ENCODE measurements at regions not wholly inside any gene's neighbourhood (a gene's known extent, or its start where the extent isn't known, plus 50 kb on each side); places are given as distances from the start of the nearest gene placed in this dataset.

DNA sequence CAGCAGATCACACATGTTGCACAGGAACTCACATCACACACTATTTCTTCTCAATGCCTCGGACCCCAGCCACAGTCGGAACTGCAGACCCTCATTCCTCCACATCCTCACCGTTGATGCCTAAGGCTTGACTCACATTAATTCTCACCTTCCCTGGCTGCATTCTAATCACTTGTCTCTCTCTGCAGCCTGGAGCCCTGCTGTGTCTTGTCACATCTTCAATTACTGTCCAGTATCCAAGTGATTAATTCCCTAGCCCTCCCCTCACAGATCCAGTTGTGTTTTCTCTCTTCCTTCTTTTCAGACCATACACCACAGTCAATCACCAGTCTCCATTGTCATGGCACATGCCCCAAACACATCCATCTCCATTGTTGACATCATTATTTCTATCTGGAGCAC, 592.4 kb upstream of the IGFBP3 start:
- H3K4me3 ChIP-seq, result no peak overlapping the region
- no peak for DNase-seq (ENCODE audit: extremely low spot score in 2 of 2)
- H3K27ac ChIP-seq, result no peak overlapping the region
- no peaks in the 10 kb centered on the region for H3K4me1 ChIP-seq
- intact Hi-C loops (cut with DNase I), result no loop called here
- H3K9me3 ChIP-seq, result no peaks in the 10 kb centered on the region
- no peak for TF ChIP-seq POLR2A (IDR thresholded peaks at IDR 0.05)
- no peak for TF ChIP-seq POLR2AphosphoS5 (IDR thresholded peaks at IDR 0.05; ENCODE audit: insufficient read depth in 1 of 2, low read depth in 1 of 2)
- TF ChIP-seq, protein P1, sequence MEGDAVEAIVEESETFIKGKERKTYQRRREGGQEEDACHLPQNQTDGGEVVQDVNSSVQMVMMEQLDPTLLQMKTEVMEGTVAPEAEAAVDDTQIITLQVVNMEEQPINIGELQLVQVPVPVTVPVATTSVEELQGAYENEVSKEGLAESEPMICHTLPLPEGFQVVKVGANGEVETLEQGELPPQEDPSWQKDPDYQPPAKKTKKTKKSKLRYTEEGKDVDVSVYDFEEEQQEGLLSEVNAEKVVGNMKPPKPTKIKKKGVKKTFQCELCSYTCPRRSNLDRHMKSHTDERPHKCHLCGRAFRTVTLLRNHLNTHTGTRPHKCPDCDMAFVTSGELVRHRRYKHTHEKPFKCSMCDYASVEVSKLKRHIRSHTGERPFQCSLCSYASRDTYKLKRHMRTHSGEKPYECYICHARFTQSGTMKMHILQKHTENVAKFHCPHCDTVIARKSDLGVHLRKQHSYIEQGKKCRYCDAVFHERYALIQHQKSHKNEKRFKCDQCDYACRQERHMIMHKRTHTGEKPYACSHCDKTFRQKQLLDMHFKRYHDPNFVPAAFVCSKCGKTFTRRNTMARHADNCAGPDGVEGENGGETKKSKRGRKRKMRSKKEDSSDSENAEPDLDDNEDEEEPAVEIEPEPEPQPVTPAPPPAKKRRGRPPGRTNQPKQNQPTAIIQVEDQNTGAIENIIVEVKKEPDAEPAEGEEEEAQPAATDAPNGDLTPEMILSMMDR (IDR thresholded peaks at IDR 0.05), result no peak
- no peaks in the 10 kb centered on the region for H3K27me3 ChIP-seq
- no peaks in the 10 kb centered on the region for H3K36me3 ChIP-seq

DNA sequence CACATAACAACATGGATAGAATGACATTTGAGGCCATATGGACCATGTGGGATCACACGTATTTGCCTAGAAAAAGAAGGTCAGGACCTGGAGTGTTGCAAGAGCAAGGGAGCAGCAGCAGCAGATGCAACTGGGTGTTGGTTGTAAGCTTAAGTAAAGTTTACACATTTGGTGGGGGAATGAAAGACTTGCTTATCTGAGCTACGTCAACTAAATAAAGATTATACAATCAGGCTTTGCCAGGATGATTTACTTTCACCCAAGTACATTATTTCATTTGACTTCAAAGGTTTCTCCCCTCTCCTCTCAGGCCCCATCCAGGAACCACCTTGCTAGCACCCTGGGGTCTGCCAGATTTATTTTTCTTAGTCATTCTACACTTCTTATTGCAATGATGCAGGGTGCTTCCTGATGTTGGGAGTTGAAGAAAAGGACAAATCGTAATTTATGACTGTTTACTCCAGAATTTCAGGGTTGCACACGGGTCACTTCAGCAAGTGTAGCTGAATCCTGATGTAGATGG, 591.9 kb upstream of the IGFBP3 start:
- Histone ChIP-seq H3K27me3 (no peaks in the 10 kb centered on the region), H3K4me3 (no peak overlapping the region), H3K9me3 (no peaks in the 10 kb centered on the region), H3K4me1 (no peaks in the 10 kb centered on the region), H3K27ac (no peak overlapping the region), H3K36me3 (no peaks in the 10 kb centered on the region)
- intact Hi-C loops (cut with DNase I), result no loop called here
- TF ChIP-seq POLR2A (IDR thresholded peaks at IDR 0.05) (no peak), POLR2AphosphoS5 (IDR thresholded peaks at IDR 0.05; ENCODE audit: insufficient read depth in 1 of 2, low read depth in 1 of 2) (no peak)
- TF ChIP-seq, protein P1 (IDR thresholded peaks at IDR 0.05), result no peak
- no peak for DNase-seq (ENCODE audit: extremely low spot score in 2 of 2)

DNA sequence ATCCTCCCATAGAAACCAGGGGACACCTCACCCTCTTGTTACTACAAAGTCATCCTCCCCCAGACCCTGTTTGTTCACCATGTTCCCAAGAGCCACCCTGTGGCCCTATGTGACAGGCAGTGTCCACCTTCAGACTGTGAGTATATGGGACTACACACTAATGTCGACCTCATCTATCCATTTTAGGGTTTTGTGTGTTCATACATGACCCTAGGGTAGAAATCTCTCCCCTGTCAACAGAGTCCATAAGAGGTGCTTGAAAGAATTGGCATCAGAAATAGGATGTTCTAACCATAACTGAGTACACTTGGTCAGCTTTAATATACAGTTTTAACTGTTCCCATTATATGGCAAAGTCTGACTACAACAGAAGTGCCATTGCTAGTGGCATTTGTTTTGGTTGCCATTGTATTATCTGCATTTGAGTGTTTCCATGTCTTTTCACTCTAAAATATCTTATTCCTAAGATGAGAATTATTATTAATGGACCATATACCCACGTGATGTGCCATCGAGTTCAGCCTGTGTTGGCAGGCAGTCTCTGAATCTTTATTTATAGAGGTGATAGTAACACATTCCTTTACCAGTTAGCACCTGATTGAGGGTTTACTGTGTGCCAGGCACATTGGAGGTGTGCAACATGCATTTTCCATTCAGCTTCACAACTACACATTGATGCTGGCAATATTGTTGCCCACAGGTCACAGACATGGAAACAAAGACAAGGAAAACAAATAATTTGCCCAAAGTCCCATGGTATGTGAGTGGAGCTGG, 590.6 kb upstream of the IGFBP3 start:
- Histone ChIP-seq H3K27me3 (no peaks in the 10 kb centered on the region), H3K27ac (no peak overlapping the region), H3K9me3 (no peaks in the 10 kb centered on the region), H3K4me3 (no peak overlapping the region), H3K4me1 (no peaks in the 10 kb centered on the region), H3K36me3 (no peaks in the 10 kb centered on the region)
- intact Hi-C loops (cut with DNase I), result no loop called here
- no peak for DNase-seq (ENCODE audit: extremely low spot score in 2 of 2)
- TF ChIP-seq, protein P1 (IDR thresholded peaks at IDR 0.05), result no peak
- no peak for TF ChIP-seq POLR2A (IDR thresholded peaks at IDR 0.05)
- no peak for TF ChIP-seq POLR2AphosphoS5 (IDR thresholded peaks at IDR 0.05; ENCODE audit: insufficient read depth in 1 of 2, low read depth in 1 of 2)

DNA sequence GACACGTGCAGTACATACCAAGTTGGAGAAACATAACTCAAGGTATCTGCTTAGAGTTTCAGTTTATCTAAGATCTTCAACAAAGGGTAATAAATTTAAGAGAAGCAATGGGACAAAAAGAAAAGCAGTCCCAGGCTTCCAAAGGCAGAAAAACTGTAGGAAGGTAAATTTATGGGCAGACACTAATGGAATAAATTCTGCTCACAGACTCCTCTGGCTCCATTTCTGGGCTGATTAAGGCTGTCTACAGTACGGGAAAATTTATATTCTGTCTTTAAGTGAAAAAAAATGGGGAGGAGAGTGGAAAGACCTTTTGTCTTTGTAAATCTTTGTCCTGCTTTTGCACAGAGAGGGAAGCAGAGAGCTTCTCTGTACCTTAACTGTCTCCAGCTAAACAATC, 587.5 kb upstream of the IGFBP3 start:
- TF ChIP-seq POLR2A (IDR thresholded peaks at IDR 0.05) (no peak), POLR2AphosphoS5 (IDR thresholded peaks at IDR 0.05; ENCODE audit: insufficient read depth in 1 of 2, low read depth in 1 of 2) (no peak)
- TF ChIP-seq, protein P1 (IDR thresholded peaks at IDR 0.05), result no peak
- no peak for DNase-seq (ENCODE audit: extremely low spot score in 2 of 2)
- no peaks in the 10 kb centered on the region for H3K27me3 ChIP-seq
- no peaks in the 10 kb centered on the region for H3K9me3 ChIP-seq
- no peaks in the 10 kb centered on the region for H3K4me1 ChIP-seq
- intact Hi-C loops (cut with DNase I), result no loop called here
- no peak overlapping the region for H3K27ac ChIP-seq
- H3K36me3 ChIP-seq, result no peaks in the 10 kb centered on the region
- no peak overlapping the region for H3K4me3 ChIP-seq

DNA sequence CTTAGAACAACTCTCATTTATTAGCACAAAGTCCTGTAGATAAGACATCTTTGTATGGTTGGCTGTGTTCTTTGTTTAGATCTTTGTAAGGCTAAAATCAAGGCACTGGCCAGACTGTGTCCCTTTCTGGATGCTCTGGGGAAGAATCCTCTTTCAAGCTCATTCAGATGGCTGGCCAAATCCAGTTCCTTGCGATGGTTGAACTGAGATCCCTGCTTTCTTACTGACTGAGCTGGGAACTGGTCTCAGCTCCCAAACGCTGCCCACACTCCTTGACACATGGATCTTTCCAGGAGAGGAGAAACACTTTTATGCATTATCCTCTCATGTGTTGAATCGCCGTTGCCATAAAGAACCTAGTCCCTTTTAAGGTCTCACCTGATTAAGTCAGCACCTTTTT, 586.5 kb upstream of the IGFBP3 start:
- Histone ChIP-seq H3K9me3 (no peaks in the 10 kb centered on the region), H3K36me3 (no peaks in the 10 kb centered on the region), H3K4me3 (no peak overlapping the region), H3K4me1 (no peaks in the 10 kb centered on the region), H3K27me3 (no peaks in the 10 kb centered on the region), H3K27ac (no peak overlapping the region)
- DNase-seq (ENCODE audit: extremely low spot score in 2 of 2), result no peak
- intact Hi-C loops (cut with DNase I), result no loop called here
- TF ChIP-seq, protein P1 (IDR thresholded peaks at IDR 0.05), result no peak
- TF ChIP-seq POLR2A (IDR thresholded peaks at IDR 0.05), result no peak
- TF ChIP-seq POLR2AphosphoS5 (IDR thresholded peaks at IDR 0.05; ENCODE audit: insufficient read depth in 1 of 2, low read depth in 1 of 2), result no peak
